GM19035 (cell line): ENCODE measurements at regions not wholly inside any gene's neighbourhood (a gene's known extent, or its start where the extent isn't known, plus 50 kb on each side); places are given as distances from the start of the nearest gene placed in this dataset.
"Not testable (repeated sequence)": the region's sequence is repeated elsewhere in the genome, so short reads cannot be mapped to it uniquely, and the experiment has no call there.

Experiments
- ATAC-seq: cut with Tn5 transposase; IDR thresholded peaks from one replicate; pipeline ENCODE4 v1.9.1; 2021; ENCODE audit not compliant: unreplicated experiment

DNA sequence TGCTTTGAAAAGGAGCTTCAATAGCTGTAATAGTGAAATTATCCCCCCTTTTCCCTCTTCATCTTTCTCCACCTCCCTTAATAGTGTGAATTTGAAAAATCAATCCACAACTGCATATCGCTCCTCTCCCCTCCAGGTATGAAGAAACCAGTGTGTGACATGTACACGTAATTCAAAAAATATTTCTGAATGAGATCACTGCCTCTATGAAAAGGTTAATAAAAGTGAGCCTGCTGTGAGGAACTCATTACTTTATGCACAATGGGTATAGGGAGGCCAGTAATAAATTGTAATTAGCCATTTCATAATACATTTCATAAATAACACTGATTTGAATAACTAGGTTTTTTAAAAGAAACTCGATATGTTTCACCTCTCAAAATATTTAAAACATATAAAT lies 209.0 kb upstream of the KYNU start:
- no peak for ATAC-seq

GRCh38 chr2:142665241-142665640 lies 212.2 kb upstream of the KYNU start:
- no peak for ATAC-seq

DNA sequence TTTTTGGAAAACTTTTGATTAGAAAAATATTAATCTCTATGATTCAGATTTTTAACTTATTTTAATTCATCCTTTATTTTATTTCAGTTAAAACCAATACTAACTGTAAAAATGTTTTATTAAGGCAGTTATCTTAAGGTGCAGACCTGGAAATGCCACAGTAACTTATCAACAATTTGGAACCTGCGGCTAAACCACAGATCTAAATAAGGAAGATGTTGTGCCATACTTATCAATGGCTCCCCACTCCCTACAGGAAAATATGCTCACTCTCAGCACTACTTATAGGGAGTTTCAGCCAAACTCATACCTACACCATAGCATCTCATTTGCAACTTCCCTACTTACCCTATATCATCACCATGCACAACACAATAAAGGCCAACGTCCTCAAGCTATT lies 226.9 kb upstream of the KYNU start:
- ATAC-seq, result no peak

GRCh38 chr2:142649581-142649980 lies 227.9 kb upstream of the KYNU start:
- ATAC-seq, result no peak

GRCh38 chr2:142642650-142643049 lies 234.8 kb upstream of the KYNU start:
- no peak for ATAC-seq

DNA sequence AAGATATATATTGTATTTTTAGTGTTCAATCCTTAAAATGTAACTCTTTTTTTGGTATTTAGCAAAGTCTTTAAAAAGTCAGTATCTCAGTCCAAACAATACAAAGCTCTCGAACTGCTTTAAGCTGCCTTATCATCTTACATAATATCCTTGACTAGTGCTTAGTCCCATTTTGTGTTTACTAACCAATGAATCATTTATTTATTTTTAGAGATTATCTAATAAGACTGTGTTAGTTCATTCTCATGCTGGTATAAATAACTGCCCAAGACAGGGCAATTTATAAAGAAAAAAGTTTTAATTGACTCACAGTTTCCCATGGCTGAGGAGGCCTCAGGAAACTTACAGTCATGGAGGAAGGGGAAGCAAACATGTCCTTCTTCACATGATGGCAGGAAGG lies 248.3 kb upstream of the KYNU start:
- ATAC-seq, result no peak

- no peak for ATAC-seq
Measured at GRCh38 chr2:142621287-142621686, 256.2 kb upstream of the KYNU start.

- no peak for ATAC-seq
Measured at GRCh38 chr2:142617461-142617860, 260.0 kb upstream of the KYNU start.

DNA sequence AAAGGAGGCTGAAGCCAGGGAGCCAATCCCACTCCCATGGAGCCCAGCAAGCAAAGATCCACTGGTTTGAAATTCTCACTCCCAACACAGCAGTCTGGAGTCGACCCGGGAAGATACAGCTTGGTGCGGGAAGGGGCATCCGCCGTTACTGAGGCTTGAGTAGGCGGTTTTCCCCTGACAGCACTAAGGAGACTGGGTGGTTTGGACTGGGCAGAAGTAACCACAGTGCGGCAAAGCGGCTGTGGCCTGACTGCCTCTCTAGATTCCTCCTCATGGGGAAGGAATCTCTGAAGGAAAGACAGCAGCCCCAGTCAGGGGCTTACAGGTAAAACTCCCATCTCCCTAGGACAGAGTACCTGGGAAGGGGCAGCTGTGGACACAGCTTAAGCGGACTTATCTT lies 261.6 kb upstream of the KYNU start:
- no peak for ATAC-seq

DNA sequence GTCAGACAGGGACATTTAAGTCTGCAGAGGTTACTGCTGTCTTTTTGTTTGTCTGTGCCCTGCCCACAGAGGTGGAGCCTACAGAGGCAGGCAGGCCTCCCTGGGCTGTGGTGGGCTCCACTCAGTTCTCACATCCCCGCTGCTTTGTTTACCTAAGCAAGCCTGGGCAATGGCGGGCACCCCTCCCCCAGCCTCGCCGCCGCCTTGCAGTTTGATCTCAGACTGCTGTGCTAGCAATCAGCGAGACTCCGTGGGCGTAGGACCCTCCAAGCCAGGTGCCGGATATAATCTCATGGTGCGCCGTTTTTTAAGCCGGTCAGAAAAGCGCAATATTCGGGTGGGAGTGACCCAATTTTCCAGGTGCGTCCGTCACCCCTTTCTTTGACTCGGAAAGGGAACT lies 264.3 kb upstream of the KYNU start:
- ATAC-seq, result not testable (repeated sequence)

DNA sequence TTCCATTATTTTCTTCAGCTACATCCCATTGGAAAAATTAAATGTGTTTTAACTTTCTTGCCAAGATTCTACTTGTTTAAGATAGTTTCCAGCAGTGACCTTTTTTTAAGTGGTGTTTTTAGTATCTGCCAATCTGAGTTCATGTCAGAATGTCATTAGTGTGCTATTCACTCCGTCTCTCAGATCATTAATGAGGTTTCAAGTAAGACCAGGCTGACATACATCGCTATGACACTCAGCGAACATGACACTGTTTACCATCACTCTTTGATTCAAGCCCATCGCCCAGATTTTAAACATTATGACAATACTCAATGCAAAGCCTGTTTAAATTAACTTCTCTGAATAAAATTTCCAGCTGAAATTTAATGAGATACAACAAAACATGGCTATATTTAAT lies 272.0 kb upstream of the KYNU start:
- no peak for ATAC-seq

- no peak for ATAC-seq
Measured at GRCh38 chr2:142603759-142604158, 273.7 kb upstream of the KYNU start.

DNA sequence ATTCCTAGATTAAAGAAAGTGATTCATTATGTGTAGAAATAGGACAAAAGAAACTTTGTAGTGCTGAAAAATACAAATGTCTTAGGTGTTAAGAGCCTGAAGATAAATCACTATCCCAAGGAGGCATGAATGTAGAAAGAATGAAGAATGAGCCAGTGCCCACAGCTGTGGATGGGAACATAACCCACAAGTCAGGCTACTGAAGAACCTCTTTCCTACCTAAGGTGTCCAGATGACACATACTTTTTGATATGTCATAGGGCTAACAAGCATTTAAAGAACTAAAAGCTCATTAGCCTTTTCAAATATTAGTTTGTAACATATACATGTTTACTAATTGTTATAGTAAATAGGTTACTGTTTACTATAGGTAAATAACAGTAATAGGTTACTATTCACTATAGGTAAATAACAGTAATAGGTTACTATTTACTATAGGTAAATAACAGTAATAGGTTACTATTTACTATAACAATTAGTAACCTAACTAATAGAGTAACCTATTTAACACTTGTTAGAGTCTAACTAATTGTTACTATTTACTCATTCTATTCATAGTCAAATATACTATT lies 275.0 kb upstream of the KYNU start:
- ATAC-seq, result no peak

GRCh38 chr2:142601794-142602193 lies 275.7 kb upstream of the KYNU start:
- no peak for ATAC-seq

- ATAC-seq, result no peak
Measured at GRCh38 chr2:142599504-142599903, 278.0 kb upstream of the KYNU start.

DNA sequence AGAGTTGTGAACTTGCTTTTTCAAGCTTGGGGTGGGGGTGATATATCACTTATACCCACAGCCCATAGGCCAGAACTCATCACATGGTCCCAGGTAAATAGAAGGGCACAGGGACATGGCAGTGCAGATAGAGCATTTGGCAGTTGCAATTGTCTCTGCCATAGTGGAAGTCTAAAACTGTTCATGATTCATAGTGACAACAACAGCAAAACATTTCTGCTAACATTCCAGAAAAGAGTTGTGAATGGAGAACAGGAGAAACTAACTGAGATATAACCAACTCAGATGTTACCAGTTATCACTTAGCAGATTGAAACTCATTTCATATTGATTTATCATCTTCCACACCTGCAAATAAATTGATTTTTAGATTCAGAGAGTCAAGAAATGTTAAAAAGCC lies 278.6 kb upstream of the KYNU start:
- ATAC-seq, result no peak

GRCh38 chr2:142596334-142597088 lies 281.0 kb upstream of the KYNU start:
- ATAC-seq, result no peak

GRCh38 chr2:142594935-142595334 lies 282.5 kb upstream of the KYNU start:
- no peak for ATAC-seq

- no peak for ATAC-seq
Measured at GRCh38 chr2:142592171-142592570, 285.3 kb upstream of the KYNU start.

DNA sequence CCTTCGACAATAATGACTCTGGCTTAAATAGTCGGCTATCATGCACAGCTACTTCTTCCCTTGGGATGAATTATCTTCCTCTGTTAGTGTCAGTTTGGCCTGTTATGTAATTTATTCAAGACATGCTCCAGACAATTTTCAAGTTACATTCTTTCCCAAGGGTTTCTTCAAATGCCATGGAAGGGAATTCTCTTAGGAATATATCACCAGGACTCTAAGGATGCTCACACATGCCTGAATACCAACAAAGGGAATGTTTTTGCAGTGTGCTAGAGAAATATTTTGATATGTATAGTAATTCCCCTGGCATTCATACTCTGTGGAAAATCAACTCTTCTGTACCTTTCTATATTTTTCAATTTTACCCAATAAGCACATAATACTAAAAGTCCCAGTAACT lies 286.0 kb upstream of the KYNU start:
- ATAC-seq, result no peak

- no peak for ATAC-seq
Measured at GRCh38 chr2:142588269-142588668, 289.2 kb upstream of the KYNU start.

- no peak for ATAC-seq
Measured at GRCh38 chr2:142586693-142587580, 290.5 kb upstream of the KYNU start.
